DOHH2 (cell line): ENCODE measurements at regions not wholly inside any gene's neighbourhood (a gene's known extent, or its start where the extent isn't known, plus 50 kb on each side); places are given as distances from the start of the nearest gene placed in this dataset.

Experiments used
- H3F3A ChIP-seq: fragments of 200-600 bp; sonication (generic), shearing (Covaris generic); 2 replicates; pipeline ENCODE4 v1.6.0; 2016; ENCODE audit warnings: antibody characterized with exemption, mild to moderate bottlenecking; ENCODE audit not compliant: control insufficient read depth, insufficient read depth
- H3K27ac ChIP-seq: fragments of 200-600 bp; sonication (generic); 2 replicates; pipeline ENCODE4 v1.5.1; 2014; ENCODE audit warnings: low read depth, mild to moderate bottlenecking, low read length, moderate library complexity
- H3K27me3 ChIP-seq: fragments of 200-600 bp; sonication (generic); 2 replicates; pipeline ENCODE4 v1.6.1; 2014; ENCODE audit warnings: mild to moderate bottlenecking, low read length, mixed read lengths; ENCODE audit not compliant: control insufficient read depth
- H3K36me3 ChIP-seq: fragments of 200-600 bp; sonication (generic); 2 replicates; pipeline ENCODE4 v1.6.1; 2014; ENCODE audit warnings: mild to moderate bottlenecking, low read length, moderate library complexity, mixed read lengths; ENCODE audit not compliant: control insufficient read depth
- H3K4me1 ChIP-seq: fragments of 200-600 bp; sonication (generic); 2 replicates; pipeline ENCODE4 v1.6.1; 2014; ENCODE audit warnings: mild to moderate bottlenecking, low read length, mixed read lengths; ENCODE audit not compliant: control insufficient read depth
- H3K4me2 ChIP-seq: fragments of 200-600 bp; sonication (generic); 2 replicates; pipeline ENCODE4 v1.6.0; 2014; ENCODE audit warnings: mild to moderate bottlenecking, low read length, moderate library complexity
- H3K4me3 ChIP-seq: fragments of 200-600 bp; sonication (generic); 2 replicates; pipeline ENCODE4 v1.5.1; 2014; ENCODE audit warnings: mild to moderate bottlenecking, low read length, mixed read lengths
- H3K79me2 ChIP-seq: fragments of 200-600 bp; sonication (generic); 2 replicates; pipeline ENCODE4 v1.6.1; 2014; ENCODE audit warnings: mild to moderate bottlenecking, low read length, mixed read lengths; ENCODE audit not compliant: control insufficient read depth
- H3K9me2 ChIP-seq: fragments of 200-600 bp; sonication (generic); replicated peaks from 2 replicates; pipeline ENCODE4 v1.6.1; 2014; ENCODE audit warnings: mild to moderate bottlenecking, low read length, mixed read lengths; ENCODE audit not compliant: control insufficient read depth
- H3K9me3 ChIP-seq: fragments of 200-600 bp; sonication (generic); 2 replicates; pipeline ENCODE4 v1.6.1; 2014; ENCODE audit warnings: antibody characterized with exemption, low read length, mixed read lengths; ENCODE audit not compliant: control insufficient read depth, insufficient read depth
- H4K20me1 ChIP-seq: fragments of 200-600 bp; sonication (generic); 2 replicates; pipeline ENCODE4 v1.6.0; 2014; ENCODE audit warnings: low read depth, mild to moderate bottlenecking, antibody characterized with exemption, low read length, moderate library complexity; ENCODE audit not compliant: control insufficient read depth, insufficient read depth
- EZH2phosphoT487 ChIP-seq: fragments of 200-600 bp; sonication (generic); IDR thresholded peaks from 2 replicates; pipeline ENCODE4 v1.6.1; 2017; ENCODE audit warnings: borderline replicate concordance, mild to moderate bottlenecking, antibody characterized with exemption, low read length, moderate library complexity, mixed read lengths
- TF ChIP-seq, protein P1 (sequence below): fragments of 200-600 bp; sonication (generic); IDR thresholded peaks from one replicate; pipeline ENCODE4 v1.5.1; 2014; ENCODE audit warnings: antibody characterized with exemption, mild to moderate bottlenecking, low read depth, low read length; ENCODE audit not compliant: poor library complexity, severe bottlenecking

DNA sequence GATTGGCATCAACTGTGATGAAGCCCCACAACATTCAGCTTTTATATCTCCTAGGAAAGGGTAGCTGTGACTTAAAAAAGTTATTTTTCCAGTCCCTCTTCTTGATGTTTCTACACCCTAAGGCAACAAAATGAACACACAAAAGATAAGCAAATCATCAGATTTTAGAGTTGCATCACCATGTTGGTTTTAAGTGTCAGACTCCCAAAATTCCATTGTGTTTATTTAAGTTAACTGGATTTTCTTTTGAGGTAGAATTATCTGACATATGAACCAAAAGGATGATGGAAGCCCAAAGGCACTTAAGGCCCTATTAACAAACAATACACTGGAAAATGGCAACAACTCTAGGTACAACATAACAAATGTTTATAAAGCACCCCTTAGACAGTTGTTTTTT is 261.7 kb upstream of the SLC39A10 start:
- Histone ChIP-seq H3K36me3 (no peaks in the 10 kb centered on the region), H3K9me2 (no peaks in the 10 kb centered on the region), H3K79me2 (no peaks in the 10 kb centered on the region), H3K4me2 (no peak overlapping the region), H4K20me1 (no peaks in the 10 kb centered on the region), H3K27ac (no peak overlapping the region), H3K4me3 (no peak overlapping the region), H3K27me3 (no peaks in the 10 kb centered on the region), H3F3A (no peaks in the 10 kb centered on the region), H3K9me3 (no peaks in the 10 kb centered on the region), H3K4me1 (no peaks in the 10 kb centered on the region)
- TF ChIP-seq, protein P1, sequence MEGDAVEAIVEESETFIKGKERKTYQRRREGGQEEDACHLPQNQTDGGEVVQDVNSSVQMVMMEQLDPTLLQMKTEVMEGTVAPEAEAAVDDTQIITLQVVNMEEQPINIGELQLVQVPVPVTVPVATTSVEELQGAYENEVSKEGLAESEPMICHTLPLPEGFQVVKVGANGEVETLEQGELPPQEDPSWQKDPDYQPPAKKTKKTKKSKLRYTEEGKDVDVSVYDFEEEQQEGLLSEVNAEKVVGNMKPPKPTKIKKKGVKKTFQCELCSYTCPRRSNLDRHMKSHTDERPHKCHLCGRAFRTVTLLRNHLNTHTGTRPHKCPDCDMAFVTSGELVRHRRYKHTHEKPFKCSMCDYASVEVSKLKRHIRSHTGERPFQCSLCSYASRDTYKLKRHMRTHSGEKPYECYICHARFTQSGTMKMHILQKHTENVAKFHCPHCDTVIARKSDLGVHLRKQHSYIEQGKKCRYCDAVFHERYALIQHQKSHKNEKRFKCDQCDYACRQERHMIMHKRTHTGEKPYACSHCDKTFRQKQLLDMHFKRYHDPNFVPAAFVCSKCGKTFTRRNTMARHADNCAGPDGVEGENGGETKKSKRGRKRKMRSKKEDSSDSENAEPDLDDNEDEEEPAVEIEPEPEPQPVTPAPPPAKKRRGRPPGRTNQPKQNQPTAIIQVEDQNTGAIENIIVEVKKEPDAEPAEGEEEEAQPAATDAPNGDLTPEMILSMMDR = no peak
- no peak for TF ChIP-seq EZH2phosphoT487

DNA sequence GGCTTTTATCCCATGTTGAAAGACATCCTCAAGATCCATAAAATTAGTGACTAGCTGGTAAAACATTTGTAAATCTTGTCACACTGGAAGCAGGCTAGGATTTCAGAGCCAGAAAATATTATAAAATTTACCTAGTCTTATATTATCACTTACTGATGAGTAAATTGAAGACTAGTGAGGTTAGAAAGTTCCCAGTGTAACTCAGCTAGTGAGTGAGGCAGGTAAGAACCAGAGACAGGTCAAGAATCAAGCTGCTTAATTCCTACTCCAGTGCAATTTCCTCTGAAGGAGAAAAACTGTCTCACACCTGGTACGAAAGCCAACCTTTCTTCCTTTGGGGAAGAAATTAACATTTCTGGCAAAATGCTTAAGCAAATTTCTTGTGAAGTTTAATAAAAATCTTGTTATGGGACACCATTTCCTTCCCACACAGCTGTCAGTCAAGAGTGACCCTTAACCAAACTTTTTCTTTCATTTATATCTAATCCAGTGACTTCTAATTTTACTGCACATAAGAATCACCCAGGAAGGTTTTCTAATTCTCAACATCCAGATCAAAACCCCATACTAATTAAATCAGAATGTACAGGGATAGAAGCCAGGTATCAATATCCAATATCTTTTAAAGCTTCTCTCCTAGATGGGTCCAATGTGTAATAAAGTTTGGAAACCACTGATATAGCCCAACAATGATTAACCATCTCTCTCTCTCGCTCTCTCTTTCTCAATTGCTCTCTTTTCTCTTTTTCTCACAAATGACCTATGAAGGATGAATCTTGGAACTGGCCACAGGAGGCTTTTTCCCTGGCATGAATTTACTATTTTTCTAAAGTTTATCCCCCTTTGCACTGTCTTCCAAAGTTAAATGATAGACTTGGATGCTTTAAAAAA is 264.3 kb upstream of the SLC39A10 start:
- peaks cover 6% of the 10 kb centered on the region for H3K4me1 ChIP-seq
- no peaks in the 10 kb centered on the region for H3K9me2 ChIP-seq
- H3K27ac ChIP-seq = no peak overlapping the region
- no peaks in the 10 kb centered on the region for H3K36me3 ChIP-seq
- no peak overlapping the region for H3K4me3 ChIP-seq
- H3K9me3 ChIP-seq = no peaks in the 10 kb centered on the region
- H3K79me2 ChIP-seq = no peaks in the 10 kb centered on the region
- no peak overlapping the region for H3K4me2 ChIP-seq
- H3K27me3 ChIP-seq = no peaks in the 10 kb centered on the region
- H4K20me1 ChIP-seq = no peaks in the 10 kb centered on the region
- H3F3A ChIP-seq = no peaks in the 10 kb centered on the region
- no peak for TF ChIP-seq EZH2phosphoT487
- TF ChIP-seq, protein P1 = no peak

DNA sequence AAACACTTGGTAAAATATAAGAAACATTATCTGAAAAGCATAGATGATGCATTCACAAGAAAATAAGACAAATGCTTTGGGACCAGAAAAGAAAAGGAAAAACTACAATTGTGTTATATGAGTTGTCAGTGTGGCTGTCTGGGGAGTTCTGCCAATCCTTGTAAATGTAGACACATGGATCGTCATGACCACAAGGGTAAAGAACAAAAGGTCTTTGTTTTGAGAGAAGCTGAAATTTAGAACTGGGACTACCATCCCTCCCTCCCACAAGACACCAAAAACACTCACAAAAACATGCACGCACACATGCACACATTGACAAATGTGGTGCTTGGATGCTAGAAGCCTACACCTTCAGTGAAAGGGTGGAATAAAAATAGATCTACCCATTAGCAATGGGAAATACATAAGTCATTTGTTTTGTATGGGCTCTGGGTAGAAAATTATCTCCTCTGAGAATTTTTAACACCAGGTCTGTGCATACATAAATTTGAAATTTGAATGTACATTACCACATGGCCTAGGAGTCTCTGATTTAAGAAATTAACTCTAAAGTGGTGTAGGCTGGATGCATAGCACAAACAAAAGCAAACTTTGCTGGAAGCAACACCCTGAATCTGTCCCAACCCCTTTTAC is 266.2 kb upstream of the SLC39A10 start:
- Histone ChIP-seq H3K9me2 (no peaks in the 10 kb centered on the region), H3K27me3 (no peaks in the 10 kb centered on the region), H3K36me3 (no peaks in the 10 kb centered on the region), H3K79me2 (no peaks in the 10 kb centered on the region), H3K4me3 (no peak overlapping the region), H3K9me3 (no peaks in the 10 kb centered on the region), H4K20me1 (no peaks in the 10 kb centered on the region), H3K4me2 (no peak overlapping the region), H3F3A (no peaks in the 10 kb centered on the region), H3K27ac (no peak overlapping the region), H3K4me1 (peaks cover 6% of the 10 kb centered on the region)
- TF ChIP-seq, protein P1 = no peak
- no peak for TF ChIP-seq EZH2phosphoT487
